Left renal pelvis (tissue), 4 donors: ENCODE measurements at regions not wholly inside any gene's neighbourhood (a gene's known extent, or its start where the extent isn't known, plus 50 kb on each side); places are given as distances from the start of the nearest gene placed in this dataset.

Experiments
- DNase-seq, 4 donors: peaks; one replicate each; pipeline ENCODE4 v3.0.0-alpha.2; 2013; ENCODE audit warnings: low read depth in 4 of 4, low spot score in 3 of 4

DNA sequence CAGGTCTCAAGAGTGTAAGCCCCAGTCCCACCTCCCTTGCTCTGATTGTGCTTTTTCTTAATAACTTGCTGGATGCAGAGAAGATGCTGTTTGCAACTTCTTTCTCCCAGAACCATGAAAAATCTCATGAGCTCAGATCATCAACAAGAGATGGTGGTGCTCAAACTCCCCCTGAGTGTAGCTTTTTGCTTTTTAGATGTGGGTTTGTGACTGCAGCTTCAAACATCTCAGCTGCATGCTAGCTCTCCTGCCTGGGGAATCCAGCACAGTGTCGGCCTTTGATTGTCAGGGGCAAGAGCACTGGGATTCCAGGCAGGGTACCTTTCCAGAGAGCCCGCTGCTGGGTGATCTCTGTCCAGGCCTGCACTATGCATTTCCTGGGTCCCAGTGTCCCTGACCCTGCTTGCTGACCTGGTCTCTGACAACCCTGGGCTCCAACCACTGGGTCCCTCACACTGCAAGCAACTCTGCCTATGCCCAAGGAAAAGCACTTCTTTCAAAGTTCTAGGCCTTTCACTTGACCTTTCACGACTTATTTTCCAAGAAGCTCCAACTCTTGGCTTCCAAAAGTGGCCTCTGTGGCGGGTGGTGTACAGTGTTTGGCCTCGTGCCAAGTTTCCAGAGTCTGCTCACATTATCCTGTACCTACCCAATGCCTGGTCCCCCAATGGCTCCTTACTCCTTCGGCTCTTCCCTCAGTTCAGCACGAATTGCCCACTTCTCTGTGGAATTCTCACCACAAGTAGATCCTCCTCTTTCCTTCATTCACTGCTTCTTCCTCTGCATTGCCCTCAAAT is 69.7 kb upstream of the LY86 start:
- DNase-seq = no peak

DNA sequence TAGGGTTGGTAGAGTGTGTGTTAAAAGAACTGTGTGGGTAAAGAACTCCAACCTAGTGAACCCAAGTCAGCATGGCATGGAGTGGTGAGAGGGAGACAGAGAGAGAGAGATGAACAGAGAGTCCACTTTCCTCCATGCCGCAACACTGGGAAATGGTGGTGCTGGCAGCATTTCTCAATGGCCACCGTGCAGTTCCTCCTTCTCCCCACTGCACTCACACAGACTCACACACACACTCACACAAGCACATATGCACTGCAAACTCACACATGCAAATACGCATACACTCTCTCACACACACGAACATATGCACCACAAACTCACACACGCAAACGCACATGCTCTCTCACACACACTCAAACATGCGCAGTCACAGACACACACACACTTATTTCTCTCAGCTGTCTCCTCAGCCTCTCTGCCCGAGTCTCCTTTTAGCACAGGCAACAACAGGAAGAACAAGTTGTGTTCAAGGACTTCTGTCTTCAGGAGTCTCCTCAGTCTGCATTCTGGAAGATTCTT is 66.5 kb upstream of the LY86 start:
- DNase-seq = no peak

DNA sequence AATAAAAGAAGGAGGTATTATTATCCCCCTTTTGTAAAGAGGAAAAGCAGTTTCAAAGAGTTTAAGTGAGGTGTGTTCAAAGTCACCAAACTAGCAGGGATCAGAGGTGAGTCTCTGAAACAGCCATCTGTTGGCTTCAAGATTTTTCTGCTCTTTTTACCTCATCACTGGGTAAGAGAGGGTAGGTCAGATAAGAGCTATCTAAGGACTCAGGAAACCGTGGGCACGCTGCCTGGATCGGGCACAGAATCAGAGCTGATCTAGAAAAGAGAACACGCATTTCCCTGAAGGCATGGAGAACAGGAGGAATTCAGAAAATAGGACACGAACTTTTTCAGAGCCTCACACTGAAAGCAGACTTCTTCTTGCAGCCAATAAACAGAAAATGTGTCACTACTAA is 65.8 kb upstream of the LY86 start:
- no peak for DNase-seq

DNA sequence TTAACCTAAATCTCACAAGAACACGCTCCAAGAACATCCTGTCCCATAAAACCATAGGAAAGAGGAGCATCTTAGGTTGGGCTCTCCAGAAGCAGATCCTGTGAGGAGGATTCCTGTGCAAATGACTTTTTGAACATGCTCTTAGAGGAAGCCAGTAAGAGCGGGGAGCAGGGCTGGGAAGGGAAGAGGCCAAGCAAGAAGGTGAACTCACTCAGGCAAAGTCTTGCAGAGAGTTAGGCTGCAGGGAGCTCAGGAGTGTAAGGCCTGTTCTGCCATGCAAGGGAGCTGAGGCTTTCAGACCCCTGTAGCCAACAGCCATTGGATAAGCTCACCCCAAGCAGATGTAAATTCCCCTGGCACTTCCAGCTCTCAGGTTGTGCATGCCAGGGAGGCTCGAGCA is 63.6 kb upstream of the LY86 start:
- no peak for DNase-seq

- DNase-seq = no peak
Observed at GRCh38 chr6:6525933-6526332, 62.6 kb upstream of the LY86 start.

DNA sequence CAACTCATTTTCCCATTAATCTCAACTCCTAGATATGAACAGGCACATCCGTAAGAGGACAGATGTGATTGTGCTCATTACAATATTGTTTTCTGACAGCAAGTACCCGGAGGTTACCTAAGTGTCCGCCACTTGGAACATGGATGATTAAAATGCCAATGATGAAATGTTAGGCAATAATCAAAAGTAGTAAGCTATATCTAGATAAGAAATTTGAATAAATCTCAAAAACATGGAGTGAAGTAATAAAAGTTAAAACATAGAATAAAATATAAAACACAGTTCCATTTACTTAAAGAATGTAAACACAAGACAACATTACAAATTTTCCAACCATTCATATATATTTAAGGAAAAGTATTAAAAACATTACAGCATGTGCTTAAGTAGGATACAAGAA is 59.2 kb upstream of the LY86 start:
- no peak for DNase-seq

DNA sequence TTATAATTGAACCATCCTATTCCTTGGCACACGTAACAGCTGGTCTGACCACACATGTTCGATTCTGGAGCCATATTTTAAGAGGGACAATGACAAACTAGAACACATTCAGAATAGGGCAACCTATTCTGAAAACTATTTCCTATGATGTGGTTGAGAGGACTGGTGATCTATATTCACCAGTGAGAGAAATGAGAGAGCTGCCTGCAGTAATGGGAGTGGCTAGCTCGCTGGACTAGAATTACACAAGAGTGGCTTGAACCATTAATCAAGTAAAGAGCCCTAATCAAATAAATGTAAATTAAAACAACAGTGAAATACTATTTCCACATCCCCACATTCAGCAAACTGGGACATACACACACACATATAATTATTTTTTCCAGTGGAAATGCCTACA is 55.3 kb upstream of the LY86 start:
- no peak for DNase-seq

DNA sequence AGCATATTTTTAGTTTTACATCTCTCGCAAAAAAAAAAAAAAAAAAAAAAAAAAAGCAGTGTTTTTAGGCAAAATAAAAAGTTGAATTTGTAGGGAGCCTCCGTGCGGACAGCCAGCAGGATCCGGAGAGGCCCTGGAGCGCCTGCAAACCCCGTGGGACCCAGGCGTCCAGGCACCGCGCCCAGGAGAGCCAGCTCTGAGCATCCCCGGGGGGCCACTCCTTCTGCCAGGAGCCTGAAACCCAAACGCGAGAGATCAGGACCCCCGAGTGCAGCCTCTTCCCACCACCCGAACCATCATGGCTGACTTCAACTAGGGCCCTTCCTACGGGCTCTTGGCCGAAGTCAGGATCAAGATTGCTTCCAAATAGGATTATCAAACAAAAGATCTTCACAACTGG is 54.1 kb upstream of the LY86 start:
- no peak for DNase-seq

DNA sequence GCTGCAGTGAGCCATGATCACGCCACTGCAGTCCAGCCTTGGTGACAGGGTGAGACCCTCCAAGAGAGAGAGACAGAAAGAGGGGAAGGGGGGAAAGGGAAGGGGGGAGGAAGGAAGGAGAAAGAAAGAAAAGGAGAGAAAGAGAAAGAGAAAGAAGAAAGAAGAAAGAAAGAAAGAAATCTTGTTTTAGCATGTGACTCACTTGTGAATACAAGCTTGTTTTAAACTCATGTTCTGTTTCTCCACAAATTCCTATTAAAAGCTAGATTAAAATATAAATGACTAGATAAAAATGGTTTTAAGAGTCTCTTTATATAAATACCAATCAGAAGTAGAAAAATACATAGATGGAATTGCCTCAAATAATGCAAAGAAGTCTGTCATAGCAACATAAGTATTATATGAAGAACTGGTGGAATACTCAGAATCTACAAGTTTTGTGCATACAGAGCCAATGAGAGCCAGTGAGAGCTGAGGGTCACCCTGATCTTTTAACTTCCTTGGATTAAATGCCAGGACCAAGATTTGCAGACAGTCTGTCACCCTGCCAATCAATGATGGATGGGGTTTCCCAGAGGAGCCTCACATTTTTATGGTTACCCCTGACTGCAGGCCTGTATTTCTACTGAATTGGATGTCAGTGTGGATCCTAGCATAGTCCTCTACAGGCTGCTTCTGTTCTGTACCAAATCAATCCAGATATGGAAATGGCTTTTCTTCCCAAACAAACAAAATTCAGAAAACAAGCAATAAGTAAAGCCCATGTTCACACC is 50.8 kb upstream of the LY86 start:
- DNase-seq = no peak

DNA sequence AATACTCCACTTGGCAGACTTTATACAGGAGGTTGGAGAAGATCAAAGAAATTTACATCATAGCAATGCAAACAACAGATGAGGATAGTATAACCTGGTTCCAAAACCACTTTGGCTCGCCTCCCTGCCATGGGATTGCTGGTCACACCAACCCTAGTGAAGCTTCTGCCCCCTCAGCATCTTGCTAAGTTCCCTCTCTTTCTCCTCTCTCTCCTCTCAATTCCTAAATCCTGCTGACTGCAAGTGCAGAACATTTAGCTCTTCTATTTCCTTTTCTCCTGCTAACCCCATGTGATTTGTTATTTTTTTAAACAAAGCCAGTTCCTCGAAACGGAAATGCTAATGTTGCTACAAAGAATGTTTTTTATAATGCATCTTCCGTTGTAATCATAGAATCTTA is 50.3 kb upstream of the LY86 start:
- DNase-seq = no peak
